ENCODE measurements at regions not wholly inside any gene's neighbourhood (a gene's known extent, or its start where the extent isn't known, plus 50 kb on each side); places are given as distances from the start of the nearest gene placed in this dataset.

GRCh38 chr3:6805236-6805635 is 55.7 kb upstream of the GRM7 start:
- H3K9me3 ChIP-seq, result no peaks in the 10 kb centered on the region
- H3K27ac ChIP-seq, result no peak overlapping the region
- TF ChIP-seq, protein P1, sequence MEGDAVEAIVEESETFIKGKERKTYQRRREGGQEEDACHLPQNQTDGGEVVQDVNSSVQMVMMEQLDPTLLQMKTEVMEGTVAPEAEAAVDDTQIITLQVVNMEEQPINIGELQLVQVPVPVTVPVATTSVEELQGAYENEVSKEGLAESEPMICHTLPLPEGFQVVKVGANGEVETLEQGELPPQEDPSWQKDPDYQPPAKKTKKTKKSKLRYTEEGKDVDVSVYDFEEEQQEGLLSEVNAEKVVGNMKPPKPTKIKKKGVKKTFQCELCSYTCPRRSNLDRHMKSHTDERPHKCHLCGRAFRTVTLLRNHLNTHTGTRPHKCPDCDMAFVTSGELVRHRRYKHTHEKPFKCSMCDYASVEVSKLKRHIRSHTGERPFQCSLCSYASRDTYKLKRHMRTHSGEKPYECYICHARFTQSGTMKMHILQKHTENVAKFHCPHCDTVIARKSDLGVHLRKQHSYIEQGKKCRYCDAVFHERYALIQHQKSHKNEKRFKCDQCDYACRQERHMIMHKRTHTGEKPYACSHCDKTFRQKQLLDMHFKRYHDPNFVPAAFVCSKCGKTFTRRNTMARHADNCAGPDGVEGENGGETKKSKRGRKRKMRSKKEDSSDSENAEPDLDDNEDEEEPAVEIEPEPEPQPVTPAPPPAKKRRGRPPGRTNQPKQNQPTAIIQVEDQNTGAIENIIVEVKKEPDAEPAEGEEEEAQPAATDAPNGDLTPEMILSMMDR (IDR thresholded peaks at IDR 0.05), result no peak
- TF ChIP-seq POLR2A (IDR thresholded peaks at IDR 0.05) (no peak), POLR2AphosphoS5 (IDR thresholded peaks at IDR 0.05) (no peak)
- intact Hi-C loops (cut with DNase I; ENCODE audit: low total_unique reads), result no loop called here
- H3K27me3 ChIP-seq, result no peaks in the 10 kb centered on the region
- no peaks in the 10 kb centered on the region for H3K4me1 ChIP-seq
- H3K36me3 ChIP-seq, result no peaks in the 10 kb centered on the region
- H3K4me3 ChIP-seq, result no peak overlapping the region
- DNase-seq (ENCODE audit: low spot score in 2 of 2), result no peak

GRCh38 chr3:6806991-6807390 is 53.9 kb upstream of the GRM7 start:
- intact Hi-C loops (cut with DNase I; ENCODE audit: low total_unique reads), result no loop called here
- Histone ChIP-seq H3K9me3 (no peaks in the 10 kb centered on the region), H3K36me3 (no peaks in the 10 kb centered on the region), H3K4me1 (no peaks in the 10 kb centered on the region), H3K27me3 (no peaks in the 10 kb centered on the region), H3K27ac (no peak overlapping the region), H3K4me3 (no peak overlapping the region)
- DNase-seq (ENCODE audit: low spot score in 2 of 2), result no peak
- no peak for TF ChIP-seq POLR2A (IDR thresholded peaks at IDR 0.05)
- TF ChIP-seq POLR2AphosphoS5 (IDR thresholded peaks at IDR 0.05), result no peak
- TF ChIP-seq, protein P1 (IDR thresholded peaks at IDR 0.05), result no peak

GRCh38 chr3:6807967-6808588 is 52.8 kb upstream of the GRM7 start:
- Histone ChIP-seq H3K36me3 (no peaks in the 10 kb centered on the region), H3K4me3 (no peak overlapping the region), H3K9me3 (no peaks in the 10 kb centered on the region), H3K4me1 (no peaks in the 10 kb centered on the region), H3K27me3 (no peaks in the 10 kb centered on the region), H3K27ac (no peak overlapping the region)
- intact Hi-C loops (cut with DNase I; ENCODE audit: low total_unique reads), result no loop called here
- DNase-seq (ENCODE audit: low spot score in 2 of 2), result no peak
- no peak for TF ChIP-seq POLR2A (IDR thresholded peaks at IDR 0.05)

GRCh38 chr3:6809349-6809748 is 51.6 kb upstream of the GRM7 start:
- Histone ChIP-seq H3K4me1 (no peaks in the 10 kb centered on the region), H3K4me3 (no peak overlapping the region), H3K27me3 (no peaks in the 10 kb centered on the region), H3K36me3 (no peaks in the 10 kb centered on the region), H3K27ac (no peak overlapping the region), H3K9me3 (no peaks in the 10 kb centered on the region)
- TF ChIP-seq POLR2AphosphoS5 (IDR thresholded peaks at IDR 0.05) (no peak), POLR2A (IDR thresholded peaks at IDR 0.05) (no peak)
- TF ChIP-seq, protein P1 (IDR thresholded peaks at IDR 0.05), result no peak
- no peak for DNase-seq (ENCODE audit: low spot score in 2 of 2)
- intact Hi-C loops (cut with DNase I; ENCODE audit: low total_unique reads), result no loop called here
